Hematopoietic multipotent progenitor cell (in vitro differentiated cells): ENCODE measurements at regions not wholly inside any gene's neighbourhood (a gene's known extent, or its start where the extent isn't known, plus 50 kb on each side); places are given as distances from the start of the nearest gene placed in this dataset. TPM values are rescaled to one million over a fixed set of nuclear protein-coding genes. Genes with fewer than 3 reads are reported as not detected.

Experiments used
- small RNA-seq: library from RNA; depleted of rRNA; stranded (forward); fragments of <200 nt; gene quantifications from one replicate; pipeline ENCODE3, GENCODE V24; 2012

Small RNA genes lying in the stretch of these regions (small RNA-seq; reads per million reads assigned to genes)
- not detected for gene MIR320D2
